HEK293 (cell line): ENCODE measurements at regions not wholly inside any gene's neighbourhood (a gene's known extent, or its start where the extent isn't known, plus 50 kb on each side); places are given as distances from the start of the nearest gene placed in this dataset.

ENCODE experiments used
- BCL11B ChIP-seq: fragments of 450-650 bp; formaldehyde crosslinking; IDR thresholded peaks from 2 replicates; pipeline ENCODE4 v1.5.1; 2016; ENCODE audit warnings: low read depth, missing biosample characterization, missing genetic modification characterization
- FEZF1 ChIP-seq: fragments of 450-650 bp; formaldehyde crosslinking; IDR thresholded peaks from 2 replicates; pipeline ENCODE4 v1.5.1; 2016; ENCODE audit warnings: missing biosample characterization, missing genetic modification characterization
- HOXD13 ChIP-seq: sonication (generic); formaldehyde crosslinking; IDR thresholded peaks from 2 replicates; pipeline ENCODE4 v1.8.0; 2022; ENCODE audit warnings: missing genetic modification reagents, borderline replicate concordance
- KLF1 ChIP-seq: fragments of 450-650 bp; formaldehyde crosslinking; IDR thresholded peaks from 2 replicates; pipeline ENCODE4 v1.5.1; 2016; ENCODE audit warnings: missing biosample characterization, missing genetic modification characterization
- RBAK ChIP-seq: fragments of 450-650 bp; formaldehyde crosslinking; IDR thresholded peaks from 2 replicates; pipeline ENCODE4 v1.5.1; 2016; ENCODE audit warnings: missing biosample characterization, missing genetic modification characterization
- SCRT1 ChIP-seq: fragments of 450-650 bp; formaldehyde crosslinking; IDR thresholded peaks from 2 replicates; pipeline ENCODE4 v1.5.1; 2016; ENCODE audit warnings: missing biosample characterization, missing genetic modification characterization, borderline replicate concordance
- SP2 ChIP-seq: fragments of 450-650 bp; formaldehyde crosslinking; IDR thresholded peaks from 2 replicates; pipeline ENCODE4 v1.5.1; 2016; ENCODE audit warnings: missing biosample characterization, missing genetic modification characterization
- YY1 ChIP-seq: fragments of 450-650 bp; formaldehyde crosslinking; IDR thresholded peaks from 2 replicates; pipeline ENCODE4 v1.5.1; 2018; ENCODE audit warnings: missing biosample characterization, missing genetic modification characterization
- ZBTB20 ChIP-seq: fragments of 450-650 bp; formaldehyde crosslinking; IDR thresholded peaks from 2 replicates; pipeline ENCODE4 v1.5.1; 2016; ENCODE audit warnings: missing biosample characterization, missing genetic modification characterization
- ZFP69B ChIP-seq: fragments of 450-650 bp; formaldehyde crosslinking; IDR thresholded peaks from 2 replicates; pipeline ENCODE4 v1.5.1; 2016; ENCODE audit warnings: missing biosample characterization, missing genetic modification characterization
- ZNF112 ChIP-seq: fragments of 450-650 bp; formaldehyde crosslinking; IDR thresholded peaks from 2 replicates; pipeline ENCODE4 v1.5.0; 2017; ENCODE audit warnings: missing biosample characterization, missing genetic modification characterization
- ZNF140 ChIP-seq: fragments of 450-650 bp; formaldehyde crosslinking; IDR thresholded peaks from 2 replicates; pipeline ENCODE4 v1.5.1; 2016; ENCODE audit warnings: missing biosample characterization, missing genetic modification characterization
- ZNF175 ChIP-seq: fragments of 450-650 bp; formaldehyde crosslinking; IDR thresholded peaks from 2 replicates; pipeline ENCODE4 v1.5.1; 2016; ENCODE audit warnings: missing biosample characterization, missing genetic modification characterization
- ZNF184 ChIP-seq: fragments of 450-650 bp; IDR thresholded peaks from 2 replicates; pipeline ENCODE4 v1.5.1; 2018; ENCODE audit warnings: missing biosample characterization, mild to moderate bottlenecking, missing genetic modification characterization
- ZNF211 ChIP-seq: fragments of 450-650 bp; formaldehyde crosslinking; IDR thresholded peaks from 2 replicates; pipeline ENCODE4 v1.5.1; 2016; ENCODE audit warnings: low read depth, missing biosample characterization, missing genetic modification characterization
- ZNF24 ChIP-seq: fragments of 450-650 bp; formaldehyde crosslinking; IDR thresholded peaks from 2 replicates; pipeline ENCODE4 v1.5.1; 2016; ENCODE audit warnings: missing biosample characterization, missing genetic modification characterization
- ZNF37A ChIP-seq: fragments of 450-650 bp; IDR thresholded peaks from 2 replicates; pipeline ENCODE4 v1.5.1; 2018; ENCODE audit warnings: missing biosample characterization, missing genetic modification characterization
- ZNF623 ChIP-seq: fragments of 450-650 bp; formaldehyde crosslinking; IDR thresholded peaks from 2 replicates; pipeline ENCODE4 v1.5.1; 2016; ENCODE audit warnings: missing biosample characterization, missing genetic modification characterization
- ZNF654 ChIP-seq: fragments of 450-650 bp; formaldehyde crosslinking; IDR thresholded peaks from 2 replicates; pipeline ENCODE4 v1.5.1; 2016; ENCODE audit warnings: low read depth, missing biosample characterization, missing genetic modification characterization
- ZNF76 ChIP-seq: fragments of 450-650 bp; formaldehyde crosslinking; IDR thresholded peaks from 2 replicates; pipeline ENCODE4; 2016; ENCODE audit warnings: low read depth, missing biosample characterization, missing genetic modification characterization, borderline replicate concordance
- ZNF843 ChIP-seq: fragments of 450-650 bp; formaldehyde crosslinking; IDR thresholded peaks from 2 replicates; pipeline ENCODE4 v1.5.1; 2016; ENCODE audit warnings: missing biosample characterization, missing genetic modification characterization
- ZXDB ChIP-seq: fragments of 450-650 bp; formaldehyde crosslinking; IDR thresholded peaks from 2 replicates; pipeline ENCODE4 v1.5.1; 2016; ENCODE audit warnings: missing biosample characterization, missing genetic modification characterization
- TF ChIP-seq, protein P1 (sequence below): fragments of 450-650 bp; formaldehyde crosslinking; IDR thresholded peaks from 2 replicates; pipeline ENCODE4 v1.5.1; 2016; ENCODE audit warnings: missing biosample characterization, missing genetic modification characterization
- TF ChIP-seq, protein P2 (sequence below): fragments of 450-650 bp; formaldehyde crosslinking; IDR thresholded peaks from 2 replicates; pipeline ENCODE4 v1.5.1; 2017; ENCODE audit warnings: missing biosample characterization, missing genetic modification characterization
- TF ChIP-seq, protein P3 (sequence below): fragments of 450-650 bp; IDR thresholded peaks from 2 replicates; pipeline ENCODE4 v1.5.1; 2018; ENCODE audit warnings: missing biosample characterization, missing genetic modification characterization
- TF ChIP-seq, protein P4 (sequence below): fragments of 450-650 bp; formaldehyde crosslinking; IDR thresholded peaks from 2 replicates; pipeline ENCODE4 v1.5.1; 2016; ENCODE audit warnings: missing biosample characterization, missing genetic modification characterization
- TF ChIP-seq, protein P5 (sequence below): fragments of 450-650 bp; formaldehyde crosslinking; IDR thresholded peaks from 2 replicates; pipeline ENCODE4 v1.5.1; 2016; ENCODE audit warnings: missing biosample characterization, missing genetic modification characterization
- TF ChIP-seq, protein P6 (sequence below): fragments of 450-650 bp; formaldehyde crosslinking; IDR thresholded peaks from 2 replicates; pipeline ENCODE4 v1.5.1; 2016; ENCODE audit warnings: missing biosample characterization, missing genetic modification characterization

DNA sequence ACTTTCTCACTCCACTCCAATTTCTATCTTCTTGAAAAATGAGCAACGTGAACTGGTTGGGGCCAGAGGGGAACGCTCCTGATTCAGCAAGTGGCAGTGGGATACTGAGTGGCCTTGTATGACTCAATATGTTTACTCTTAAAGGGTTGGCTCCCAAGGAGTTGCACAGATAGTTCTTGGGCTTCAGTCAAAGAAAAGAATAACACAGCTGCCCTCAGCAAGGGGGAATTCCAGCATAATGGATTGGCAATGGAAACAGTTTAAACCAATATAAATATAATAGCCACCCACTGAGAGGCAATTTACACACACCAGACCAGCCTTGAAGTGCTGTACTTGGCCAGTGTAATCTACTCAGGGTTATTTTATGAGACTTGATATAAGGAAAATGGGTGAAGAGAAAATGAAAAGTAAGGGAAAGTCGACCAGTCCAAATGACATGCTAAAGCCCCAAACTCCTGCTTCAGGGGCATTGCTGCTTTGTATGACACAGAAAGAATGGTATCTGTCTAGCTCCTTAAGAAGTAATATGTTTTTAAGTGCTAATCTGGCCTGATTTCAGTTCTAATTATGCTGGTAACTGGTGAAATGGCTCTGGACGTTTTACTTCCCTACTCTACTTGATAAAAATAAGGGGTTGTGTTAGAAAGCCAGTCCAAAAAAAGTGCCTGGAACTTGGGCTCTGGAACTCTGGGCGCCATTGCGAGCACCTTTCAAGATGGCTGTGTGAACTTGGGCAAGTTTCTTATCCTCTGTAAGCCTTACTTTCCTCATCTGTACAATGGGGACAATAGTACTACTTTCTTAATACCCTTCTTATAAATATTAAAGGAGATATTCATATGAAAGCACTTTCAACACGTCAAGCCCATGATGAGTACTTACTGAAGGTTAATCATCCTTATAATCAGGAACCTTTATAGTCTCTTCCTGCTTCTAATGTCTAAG, 712.9 kb upstream of the MAP3K7 start (continued):
- TF ChIP-seq, protein P1, sequence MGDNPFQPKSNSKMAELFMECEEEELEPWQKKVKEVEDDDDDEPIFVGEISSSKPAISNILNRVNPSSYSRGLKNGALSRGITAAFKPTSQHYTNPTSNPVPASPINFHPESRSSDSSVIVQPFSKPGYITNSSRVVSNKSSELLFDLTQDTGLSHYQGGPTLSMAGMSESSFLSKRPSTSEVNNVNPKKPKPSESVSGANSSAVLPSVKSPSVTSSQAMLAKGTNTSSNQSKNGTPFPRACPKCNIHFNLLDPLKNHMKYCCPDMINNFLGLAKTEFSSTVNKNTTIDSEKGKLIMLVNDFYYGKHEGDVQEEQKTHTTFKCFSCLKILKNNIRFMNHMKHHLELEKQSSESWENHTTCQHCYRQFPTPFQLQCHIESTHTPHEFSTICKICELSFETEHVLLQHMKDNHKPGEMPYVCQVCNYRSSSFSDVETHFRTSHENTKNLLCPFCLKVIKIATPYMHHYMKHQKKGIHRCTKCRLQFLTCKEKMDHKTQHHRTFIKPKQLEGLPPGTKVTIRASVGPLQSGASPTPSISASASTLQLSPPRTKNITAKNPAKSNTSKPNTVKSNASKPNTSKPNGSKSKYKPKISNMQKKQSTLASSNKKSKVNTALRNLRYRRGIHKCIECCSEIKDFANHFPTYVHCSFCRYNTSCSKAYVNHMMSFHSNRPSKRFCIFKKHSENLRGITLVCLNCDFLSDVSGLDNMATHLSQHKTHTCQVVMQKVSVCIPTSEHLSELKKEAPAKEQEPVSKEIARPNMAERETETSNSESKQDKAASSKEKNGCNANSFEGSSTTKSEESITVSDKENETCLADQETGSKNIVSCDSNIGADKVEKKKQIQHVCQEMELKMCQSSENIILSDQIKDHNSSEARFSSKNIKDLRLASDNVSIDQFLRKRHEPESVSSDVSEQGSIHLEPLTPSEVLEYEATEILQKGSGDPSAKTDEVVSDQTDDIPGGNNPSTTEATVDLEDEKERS: no peak
- TF ChIP-seq YY1 (tag by site-specific recombination) (0 out of 2 replicates have a peak, but pooled peaks have one; percentile 29), ZNF76 (no peak), KLF1 (tag by site-specific recombination) (no peak), ZNF112 (tag by site-specific recombination) (no peak), SP2 (tag by site-specific recombination) (no peak), ZNF654 (tag by site-specific recombination) (no peak), ZNF140 (tag by site-specific recombination) (no peak), ZNF211 (tag by site-specific recombination) (no peak), ZNF175 (tag by site-specific recombination) (no peak), ZNF37A (no peak; the same call in 1 of the 2 replicates), RBAK (tag by site-specific recombination) (no peak), FEZF1 (tag by site-specific recombination) (peak; percentile 99), ZNF623 (tag by site-specific recombination) (no peak), HOXD13 (CRISPR knock-in tag) (peak; percentile 29; the same call in 1 of the 2 replicates), ZNF843 (peak; percentile 98), ZXDB (tag by site-specific recombination) (peak; percentile 86), ZFP69B (no peak), ZNF184 (tag by site-specific recombination) (no peak), SCRT1 (tag by site-specific recombination) (peak; percentile 43; the same call in 1 of the 2 replicates), BCL11B (tag by site-specific recombination) (no peak), ZBTB20 (tag by site-specific recombination) (no peak; the same call in 1 of the 2 replicates), ZNF24 (tag by site-specific recombination) (peak; percentile 79; the same call in 1 of the 2 replicates)
- TF ChIP-seq, protein P2, sequence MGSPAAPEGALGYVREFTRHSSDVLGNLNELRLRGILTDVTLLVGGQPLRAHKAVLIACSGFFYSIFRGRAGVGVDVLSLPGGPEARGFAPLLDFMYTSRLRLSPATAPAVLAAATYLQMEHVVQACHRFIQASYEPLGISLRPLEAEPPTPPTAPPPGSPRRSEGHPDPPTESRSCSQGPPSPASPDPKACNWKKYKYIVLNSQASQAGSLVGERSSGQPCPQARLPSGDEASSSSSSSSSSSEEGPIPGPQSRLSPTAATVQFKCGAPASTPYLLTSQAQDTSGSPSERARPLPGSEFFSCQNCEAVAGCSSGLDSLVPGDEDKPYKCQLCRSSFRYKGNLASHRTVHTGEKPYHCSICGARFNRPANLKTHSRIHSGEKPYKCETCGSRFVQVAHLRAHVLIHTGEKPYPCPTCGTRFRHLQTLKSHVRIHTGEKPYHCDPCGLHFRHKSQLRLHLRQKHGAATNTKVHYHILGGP (tag by site-specific recombination): no peak
- TF ChIP-seq, protein P3, sequence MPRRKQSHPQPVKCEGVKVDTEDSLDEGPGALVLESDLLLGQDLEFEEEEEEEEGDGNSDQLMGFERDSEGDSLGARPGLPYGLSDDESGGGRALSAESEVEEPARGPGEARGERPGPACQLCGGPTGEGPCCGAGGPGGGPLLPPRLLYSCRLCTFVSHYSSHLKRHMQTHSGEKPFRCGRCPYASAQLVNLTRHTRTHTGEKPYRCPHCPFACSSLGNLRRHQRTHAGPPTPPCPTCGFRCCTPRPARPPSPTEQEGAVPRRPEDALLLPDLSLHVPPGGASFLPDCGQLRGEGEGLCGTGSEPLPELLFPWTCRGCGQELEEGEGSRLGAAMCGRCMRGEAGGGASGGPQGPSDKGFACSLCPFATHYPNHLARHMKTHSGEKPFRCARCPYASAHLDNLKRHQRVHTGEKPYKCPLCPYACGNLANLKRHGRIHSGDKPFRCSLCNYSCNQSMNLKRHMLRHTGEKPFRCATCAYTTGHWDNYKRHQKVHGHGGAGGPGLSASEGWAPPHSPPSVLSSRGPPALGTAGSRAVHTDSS: no peak
- TF ChIP-seq, protein P4, sequence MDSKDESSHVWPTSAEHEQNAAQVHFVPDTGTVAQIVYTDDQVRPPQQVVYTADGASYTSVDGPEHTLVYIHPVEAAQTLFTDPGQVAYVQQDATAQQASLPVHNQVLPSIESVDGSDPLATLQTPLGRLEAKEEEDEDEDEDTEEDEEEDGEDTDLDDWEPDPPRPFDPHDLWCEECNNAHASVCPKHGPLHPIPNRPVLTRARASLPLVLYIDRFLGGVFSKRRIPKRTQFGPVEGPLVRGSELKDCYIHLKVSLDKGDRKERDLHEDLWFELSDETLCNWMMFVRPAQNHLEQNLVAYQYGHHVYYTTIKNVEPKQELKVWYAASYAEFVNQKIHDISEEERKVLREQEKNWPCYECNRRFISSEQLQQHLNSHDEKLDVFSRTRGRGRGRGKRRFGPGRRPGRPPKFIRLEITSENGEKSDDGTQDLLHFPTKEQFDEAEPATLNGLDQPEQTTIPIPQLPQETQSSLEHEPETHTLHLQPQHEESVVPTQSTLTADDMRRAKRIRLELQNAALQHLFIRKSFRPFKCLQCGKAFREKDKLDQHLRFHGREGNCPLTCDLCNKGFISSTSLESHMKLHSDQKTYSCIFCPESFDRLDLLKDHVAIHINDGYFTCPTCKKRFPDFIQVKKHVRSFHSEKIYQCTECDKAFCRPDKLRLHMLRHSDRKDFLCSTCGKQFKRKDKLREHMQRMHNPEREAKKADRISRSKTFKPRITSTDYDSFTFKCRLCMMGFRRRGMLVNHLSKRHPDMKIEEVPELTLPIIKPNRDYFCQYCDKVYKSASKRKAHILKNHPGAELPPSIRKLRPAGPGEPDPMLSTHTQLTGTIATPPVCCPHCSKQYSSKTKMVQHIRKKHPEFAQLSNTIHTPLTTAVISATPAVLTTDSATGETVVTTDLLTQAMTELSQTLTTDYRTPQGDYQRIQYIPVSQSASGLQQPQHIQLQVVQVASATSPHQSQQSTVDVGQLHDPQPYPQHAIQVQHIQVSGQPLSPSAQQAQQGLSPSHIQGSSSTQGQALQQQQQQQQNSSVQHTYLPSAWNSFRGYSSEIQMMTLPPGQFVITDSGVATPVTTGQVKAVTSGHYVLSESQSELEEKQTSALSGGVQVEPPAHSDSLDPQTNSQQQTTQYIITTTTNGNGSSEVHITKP (tag by site-specific recombination): peak; percentile 83
- TF ChIP-seq, protein P5, sequence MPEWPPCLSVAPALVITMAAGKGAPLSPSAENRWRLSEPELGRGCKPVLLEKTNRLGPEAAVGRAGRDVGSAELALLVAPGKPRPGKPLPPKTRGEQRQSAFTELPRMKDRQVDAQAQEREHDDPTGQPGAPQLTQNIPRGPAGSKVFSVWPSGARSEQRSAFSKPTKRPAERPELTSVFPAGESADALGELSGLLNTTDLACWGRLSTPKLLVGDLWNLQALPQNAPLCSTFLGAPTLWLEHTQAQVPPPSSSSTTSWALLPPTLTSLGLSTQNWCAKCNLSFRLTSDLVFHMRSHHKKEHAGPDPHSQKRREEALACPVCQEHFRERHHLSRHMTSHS (tag by site-specific recombination): peak; percentile 38; the same call in 1 of the 2 replicates
- TF ChIP-seq, protein P6, sequence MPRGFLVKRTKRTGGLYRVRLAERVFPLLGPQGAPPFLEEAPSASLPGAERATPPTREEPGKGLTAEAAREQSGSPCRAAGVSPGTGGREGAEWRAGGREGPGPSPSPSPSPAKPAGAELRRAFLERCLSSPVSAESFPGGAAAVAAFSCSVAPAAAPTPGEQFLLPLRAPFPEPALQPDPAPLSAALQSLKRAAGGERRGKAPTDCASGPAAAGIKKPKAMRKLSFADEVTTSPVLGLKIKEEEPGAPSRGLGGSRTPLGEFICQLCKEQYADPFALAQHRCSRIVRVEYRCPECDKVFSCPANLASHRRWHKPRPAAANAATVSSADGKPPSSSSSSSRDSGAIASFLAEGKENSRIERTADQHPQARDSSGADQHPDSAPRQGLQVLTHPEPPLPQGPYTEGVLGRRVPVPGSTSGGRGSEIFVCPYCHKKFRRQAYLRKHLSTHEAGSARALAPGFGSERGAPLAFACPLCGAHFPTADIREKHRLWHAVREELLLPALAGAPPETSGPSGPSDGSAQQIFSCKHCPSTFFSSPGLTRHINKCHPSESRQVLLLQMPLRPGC (tag by site-specific recombination): peak; percentile 92
